OCI-LY3 (cell line): ENCODE measurements at regions not wholly inside any gene's neighbourhood (a gene's known extent, or its start where the extent isn't known, plus 50 kb on each side); places are given as distances from the start of the nearest gene placed in this dataset.

Experiments used
- EZH2phosphoT487 ChIP-seq: fragments of 200-600 bp; shearing (Covaris generic); IDR thresholded peaks from 2 replicates; pipeline ENCODE4 v1.6.1; 2018; ENCODE audit warnings: antibody characterized with exemption, mixed run types, low read depth
- TF ChIP-seq, protein P1 (sequence below): fragments of 200-600, 300-600 bp; sonication (generic); IDR thresholded peaks from 2 replicates; pipeline ENCODE4 v1.5.1; 2014; ENCODE audit warnings: antibody characterized with exemption, low read length, low read depth

DNA sequence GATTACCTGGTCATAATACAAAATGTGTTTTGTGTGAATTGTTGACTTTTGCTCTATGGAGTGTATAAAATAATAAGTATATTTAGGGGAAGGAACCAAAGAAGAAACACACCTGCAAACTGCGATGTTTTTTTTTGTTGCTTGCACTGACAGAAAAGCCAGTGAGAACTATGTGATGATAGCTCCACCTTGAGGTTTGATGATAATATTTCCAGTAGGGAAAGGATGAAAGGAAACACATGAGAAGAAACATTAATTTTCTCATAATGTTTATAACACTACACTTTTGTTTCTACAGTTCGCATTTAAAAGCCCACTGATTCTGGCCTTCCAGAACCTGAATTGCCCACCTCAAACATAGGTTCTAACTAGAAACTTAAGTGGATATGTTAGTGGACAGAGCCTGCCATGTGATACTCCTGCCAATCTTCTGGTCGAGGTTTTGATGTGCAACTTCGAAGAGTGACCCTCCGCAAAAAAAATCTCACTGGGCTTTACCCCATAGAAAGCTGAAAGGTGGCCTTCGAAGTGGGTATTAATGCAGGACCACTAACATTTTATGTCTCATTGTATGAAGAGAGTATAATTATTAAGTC lies 476.4 kb upstream of the SPHKAP start:
- TF ChIP-seq, protein P1, sequence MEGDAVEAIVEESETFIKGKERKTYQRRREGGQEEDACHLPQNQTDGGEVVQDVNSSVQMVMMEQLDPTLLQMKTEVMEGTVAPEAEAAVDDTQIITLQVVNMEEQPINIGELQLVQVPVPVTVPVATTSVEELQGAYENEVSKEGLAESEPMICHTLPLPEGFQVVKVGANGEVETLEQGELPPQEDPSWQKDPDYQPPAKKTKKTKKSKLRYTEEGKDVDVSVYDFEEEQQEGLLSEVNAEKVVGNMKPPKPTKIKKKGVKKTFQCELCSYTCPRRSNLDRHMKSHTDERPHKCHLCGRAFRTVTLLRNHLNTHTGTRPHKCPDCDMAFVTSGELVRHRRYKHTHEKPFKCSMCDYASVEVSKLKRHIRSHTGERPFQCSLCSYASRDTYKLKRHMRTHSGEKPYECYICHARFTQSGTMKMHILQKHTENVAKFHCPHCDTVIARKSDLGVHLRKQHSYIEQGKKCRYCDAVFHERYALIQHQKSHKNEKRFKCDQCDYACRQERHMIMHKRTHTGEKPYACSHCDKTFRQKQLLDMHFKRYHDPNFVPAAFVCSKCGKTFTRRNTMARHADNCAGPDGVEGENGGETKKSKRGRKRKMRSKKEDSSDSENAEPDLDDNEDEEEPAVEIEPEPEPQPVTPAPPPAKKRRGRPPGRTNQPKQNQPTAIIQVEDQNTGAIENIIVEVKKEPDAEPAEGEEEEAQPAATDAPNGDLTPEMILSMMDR: peak; percentile 60
- TF ChIP-seq EZH2phosphoT487: no peak
